Lower leg skin (tissue), 4 donors: ENCODE measurements at regions not wholly inside any gene's neighbourhood (a gene's known extent, or its start where the extent isn't known, plus 50 kb on each side); places are given as distances from the start of the nearest gene placed in this dataset.

Source experiments
- DNase-seq, 2 donors: peaks; one replicate each; pipeline ENCODE4 v3.0.0-alpha.2; 2019; ENCODE audit warnings: low spot score in 2 of 2
- H3K4me3 ChIP-seq: fragments of 200-600 bp; sonication (generic); 2 replicates; pipeline ENCODE4 v1.5.1; 2017; ENCODE audit warnings: mild to moderate bottlenecking, low read depth; ENCODE audit not compliant: poor library complexity, severe bottlenecking
- CTCF ChIP-seq, 3 donors: fragments of 450-650 bp; IDR thresholded peaks; one replicate each; pipeline ENCODE4 v1.5.1; 2016; ENCODE audit warnings: antibody characterized with exemption in 3 of 3, mild to moderate bottlenecking in 3 of 3, moderate library complexity in 2 of 3
- POLR2A ChIP-seq, 2 donors: fragments of 450-650 bp; IDR thresholded peaks; one replicate each; pipeline ENCODE4 v1.6.1; 2016 to 2017; ENCODE audit warnings: antibody characterized with exemption in 2 of 2, mild to moderate bottlenecking in 1 of 2, moderate library complexity in 1 of 2
- WGBS, 2 donors: methylation state at CpG; one replicate each; pipeline ENCODE4 v1.1.5; 2018; 5-methylcytosine and 5-hydroxymethylcytosine counted together
- intact Hi-C: fragments of 100-400 bp; cut with DNase I; formaldehyde crosslinking; loops from one replicate; pipeline ENCODE4 v1.15.0; 2023; ENCODE audit warnings: low total_unique reads

GRCh38 chrX:69258893-69259292 lies 93.6 kb upstream of the PJA1 start:
- 63 to 86% methylated on average over 2 to 4 of the region's 4 CpGs for WGBS, 2 donors
- peak in 1 of 2 donors; percentile 64 for DNase-seq
- intact Hi-C loops = no loop called here
- H3K4me3 ChIP-seq = no peak overlapping the region
- TF ChIP-seq POLR2A (IDR thresholded peaks at IDR 0.05) (no peak), CTCF (IDR thresholded peaks at IDR 0.05) (no peak)

GRCh38 chrX:69257499-69258127 lies 92.4 kb upstream of the PJA1 start:
- H3K4me3 ChIP-seq = no peak overlapping the region
- TF ChIP-seq POLR2A (IDR thresholded peaks at IDR 0.05) = no peak
- no peak for TF ChIP-seq CTCF (IDR thresholded peaks at IDR 0.05)
- peak in 1 of 2 donors; percentile 54 for DNase-seq
- intact Hi-C loops = no loop called here
- 67 to 89% methylated on average over 5 of the region's 5 CpGs for WGBS, 2 donors

- no peak overlapping the region for H3K4me3 ChIP-seq
- DNase-seq = peak in 1 of 2 donors; percentile 68
- intact Hi-C loops = no loop called here
- TF ChIP-seq POLR2A (IDR thresholded peaks at IDR 0.05) (no peak), CTCF (IDR thresholded peaks at IDR 0.05) (no peak)
Measured at GRCh38 chrX:69256291-69256565, 91.0 kb upstream of the PJA1 start.

- no peak for TF ChIP-seq CTCF (IDR thresholded peaks at IDR 0.05)
- no peak for TF ChIP-seq POLR2A (IDR thresholded peaks at IDR 0.05)
- DNase-seq = peak in 1 of 2 donors; percentile 53
- no peak overlapping the region for H3K4me3 ChIP-seq
- intact Hi-C loops = no loop called here
- 66 to 91% methylated on average over 11 of the region's 11 CpGs for WGBS, 2 donors
Measured at GRCh38 chrX:69255441-69256290, 90.4 kb upstream of the PJA1 start.

- intact Hi-C loops = no loop called here
- WGBS, 2 donors = 90 to 100% methylated on average over 1 of the region's 1 CpG
- TF ChIP-seq CTCF (IDR thresholded peaks at IDR 0.05) (no peak), POLR2A (IDR thresholded peaks at IDR 0.05) (no peak)
- no peak overlapping the region for H3K4me3 ChIP-seq
- DNase-seq = peak in 1 of 2 donors; percentile 49
Measured at GRCh38 chrX:69253821-69254220, 88.6 kb upstream of the PJA1 start.
